ENCODE measurements at regions not wholly inside any gene's neighbourhood (a gene's known extent, or its start where the extent isn't known, plus 50 kb on each side); places are given as distances from the start of the nearest gene placed in this dataset.
A peak's percentile ranks its signal among the peaks of the same experiment; 100 is the strongest.

GRCh38 chr13:30009411-30009810, 159.0 kb upstream of the UBL3 start:
- Histone ChIP-seq H2BK12ac (ENCODE audit: low read depth, low read length) (no peak overlapping the region), H3K79me1 (ENCODE audit: low read depth, low read length) (no peaks in the 10 kb centered on the region), H2BK15ac (ENCODE audit: low read length) (no peak overlapping the region), H2AFZ (ENCODE audit: low read length) (peak overlapping the region; percentile 15; the same call in 1 of the 2 replicates), H4K8ac (ENCODE audit: extremely low read depth, insufficient read depth, low read length) (no peak overlapping the region), H3K36me3 (ENCODE audit: control insufficient read depth in 2 of 4, insufficient read depth in 4 of 4, low read length in 3 of 4) (no peaks in the 10 kb centered on the region), H2AK5ac (ENCODE audit: low read depth, low read length) (no peak overlapping the region), H3K23me2 (ENCODE audit: low read depth, low read length) (no peaks in the 10 kb centered on the region), H3K14ac (ENCODE audit: insufficient read length) (no peak overlapping the region), H2BK5ac (ENCODE audit: low read depth, low read length) (no peak overlapping the region), H3K4me1 (replicated peaks in 1 of 4; ENCODE audit: control insufficient read depth in 3 of 4, insufficient read depth in 4 of 4, low read length in 3 of 4) (no peaks in the 10 kb centered on the region), H4K91ac (replicated peaks; ENCODE audit: insufficient read length, low read length) (no peak overlapping the region), H3K4me3 (ENCODE audit: extremely low read depth in 1 of 4, insufficient read depth in 2 of 4, low read depth in 3 of 4, low read length in 4 of 4) (no peak overlapping the region), H2BK20ac (ENCODE audit: low read length) (no peak overlapping the region), H3K56ac (replicated peaks; ENCODE audit: insufficient read length, low read depth, low read length) (no peak overlapping the region), H4K20me1 (replicated peaks in 1 of 2; ENCODE audit: control insufficient read depth in 1 of 2, insufficient read depth in 2 of 2, low read length in 2 of 2) (no peaks in the 10 kb centered on the region), H3K27me3 (replicated peaks in 1 of 4; ENCODE audit: control insufficient read depth in 3 of 4, extremely low read depth in 1 of 4, insufficient read depth in 3 of 4, low read length in 3 of 4) (no peaks in the 10 kb centered on the region), H3K9me3 (ENCODE audit: insufficient read depth in 2 of 2, low read depth in 1 of 2, low read length in 1 of 2) (no peaks in the 10 kb centered on the region), H3K23ac (ENCODE audit: insufficient read length) (no peak overlapping the region), H2BK120ac (replicated peaks; ENCODE audit: low read depth, low read length) (no peak overlapping the region), H3K4me2 (ENCODE audit: insufficient read depth in 1 of 2, low read depth in 2 of 2, low read length in 2 of 2) (no peak overlapping the region), H3K4ac (replicated peaks; ENCODE audit: insufficient read length, low read depth, low read length) (no peak overlapping the region), H3K79me2 (ENCODE audit: control insufficient read depth in 1 of 2, insufficient read depth in 2 of 2, low read length in 2 of 2) (no peaks in the 10 kb centered on the region), H3K18ac (ENCODE audit: extremely low read depth, low read length) (no peak overlapping the region), H4K5ac (ENCODE audit: insufficient read length, low read depth, low read length) (no peak overlapping the region), H3K9ac (replicated peaks in 1 of 4; ENCODE audit: extremely low read depth in 1 of 4, low read depth in 3 of 4, low read length in 3 of 4) (no peak overlapping the region), H3K27ac (ENCODE audit: low read depth, low read length) (no peak overlapping the region)
- 100% methylated on average over 1 of the region's 1 CpG; no CpG with 5 or more reads in 1 of the 2 experiments for WGBS, 2 experiments (ENCODE audit: extremely low coverage in 1 of 2, insufficient coverage in 1 of 2, insufficient read length in 1 of 2, insufficient replicate concordance in 2 of 2, low coverage in 1 of 2, low lambda C conversion rate in 2 of 2, missing lambda C conversion rate in 1 of 2)
- FAIRE-seq (no peak), DNase-seq (ENCODE audit: low read depth in 1 of 2, low spot score in 2 of 2) (no peak)
- ChIA-PET POLR2A (ENCODE audit: partially characterized antibody) (no interaction called here), CTCF (ENCODE audit: partially characterized antibody) (interaction anchor here (0.8 to 1.6 kb wide), 3 partner anchors 9 to 103 kb away, joined by 3 to 5 read pairs (median 3); no protein-coding TSS in a partner anchor)
- TF ChIP-seq RBBP5 (IDR thresholded peaks at IDR 0.05; ENCODE audit: borderline replicate concordance, low read depth, low read length) (no peak), MAFK (IDR thresholded peaks at IDR 0.05; ENCODE audit: low read depth, low read length) (no peak), RNF2 (IDR thresholded peaks at IDR 0.05; ENCODE audit: borderline replicate concordance, low read depth, low read length, missing control alignments, poor library complexity, severe bottlenecking) (no peak), KDM5A (IDR thresholded peaks at IDR 0.05; ENCODE audit: low read length) (no peak), TAF7 (optimal IDR thresholded peaks at IDR 0.05; ENCODE audit: borderline replicate concordance, low read depth, low read length) (no peak), FOSL1 (IDR thresholded peaks at IDR 0.05; ENCODE audit: insufficient read depth, low read depth, low read length) (no peak), JUND (IDR thresholded peaks at IDR 0.05; ENCODE audit: low read length) (no peak), ASH2L (IDR thresholded peaks at IDR 0.05; ENCODE audit: low read length) (no peak), RXRA (IDR thresholded peaks at IDR 0.05; ENCODE audit: insufficient read depth, low read depth, low read length) (no peak)
- TF ChIP-seq, protein P1, sequence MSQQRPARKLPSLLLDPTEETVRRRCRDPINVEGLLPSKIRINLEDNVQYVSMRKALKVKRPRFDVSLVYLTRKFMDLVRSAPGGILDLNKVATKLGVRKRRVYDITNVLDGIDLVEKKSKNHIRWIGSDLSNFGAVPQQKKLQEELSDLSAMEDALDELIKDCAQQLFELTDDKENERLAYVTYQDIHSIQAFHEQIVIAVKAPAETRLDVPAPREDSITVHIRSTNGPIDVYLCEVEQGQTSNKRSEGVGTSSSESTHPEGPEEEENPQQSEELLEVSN (IDR thresholded peaks at IDR 0.05): no peak
- TF ChIP-seq, protein P2, sequence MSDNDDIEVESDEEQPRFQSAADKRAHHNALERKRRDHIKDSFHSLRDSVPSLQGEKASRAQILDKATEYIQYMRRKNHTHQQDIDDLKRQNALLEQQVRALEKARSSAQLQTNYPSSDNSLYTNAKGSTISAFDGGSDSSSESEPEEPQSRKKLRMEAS (IDR thresholded peaks at IDR 0.05): no peak
